ENCODE measurements at regions not wholly inside any gene's neighbourhood (a gene's known extent, or its start where the extent isn't known, plus 50 kb on each side); places are given as distances from the start of the nearest gene placed in this dataset.
A peak's percentile ranks its signal among the peaks of the same experiment; 100 is the strongest.

DNA sequence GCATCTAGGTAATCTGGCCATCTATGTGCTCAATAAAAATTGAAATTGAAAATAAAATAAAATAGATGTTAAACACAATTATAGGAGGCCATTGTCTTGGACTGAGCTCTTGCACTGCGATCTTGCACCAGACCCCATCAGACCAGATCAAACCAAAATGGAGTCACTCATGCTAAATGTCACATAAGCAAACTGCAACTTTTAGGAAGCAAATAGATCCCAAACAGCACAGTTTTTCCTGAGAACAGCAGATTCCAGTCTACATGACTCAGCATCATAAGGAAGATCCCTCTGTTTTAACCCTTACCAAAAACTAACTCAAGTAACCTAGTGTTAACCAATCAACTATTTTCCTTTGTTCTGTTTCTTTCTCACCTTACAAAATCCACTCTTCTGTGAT lies 57.7 kb upstream of the LRP1B start:
- no peaks in the 10 kb centered on the region for H3K4me1 Mint-ChIP-seq (ENCODE audit: low read depth)
- DNase-seq (no peak), ATAC-seq (no peak)
- no peak overlapping the region for H3K27ac Mint-ChIP-seq
- H3K9me3 Mint-ChIP-seq, result peaks cover 2% of the 10 kb centered on the region
- intact Hi-C loops (cut with micrococcal nuclease), result no loop called here
- CTCF ChIA-PET, result no interaction called here
- no peak overlapping the region for H3K4me3 Mint-ChIP-seq
- TF ChIP-seq, protein P1, sequence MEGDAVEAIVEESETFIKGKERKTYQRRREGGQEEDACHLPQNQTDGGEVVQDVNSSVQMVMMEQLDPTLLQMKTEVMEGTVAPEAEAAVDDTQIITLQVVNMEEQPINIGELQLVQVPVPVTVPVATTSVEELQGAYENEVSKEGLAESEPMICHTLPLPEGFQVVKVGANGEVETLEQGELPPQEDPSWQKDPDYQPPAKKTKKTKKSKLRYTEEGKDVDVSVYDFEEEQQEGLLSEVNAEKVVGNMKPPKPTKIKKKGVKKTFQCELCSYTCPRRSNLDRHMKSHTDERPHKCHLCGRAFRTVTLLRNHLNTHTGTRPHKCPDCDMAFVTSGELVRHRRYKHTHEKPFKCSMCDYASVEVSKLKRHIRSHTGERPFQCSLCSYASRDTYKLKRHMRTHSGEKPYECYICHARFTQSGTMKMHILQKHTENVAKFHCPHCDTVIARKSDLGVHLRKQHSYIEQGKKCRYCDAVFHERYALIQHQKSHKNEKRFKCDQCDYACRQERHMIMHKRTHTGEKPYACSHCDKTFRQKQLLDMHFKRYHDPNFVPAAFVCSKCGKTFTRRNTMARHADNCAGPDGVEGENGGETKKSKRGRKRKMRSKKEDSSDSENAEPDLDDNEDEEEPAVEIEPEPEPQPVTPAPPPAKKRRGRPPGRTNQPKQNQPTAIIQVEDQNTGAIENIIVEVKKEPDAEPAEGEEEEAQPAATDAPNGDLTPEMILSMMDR (IDR thresholded peaks at IDR 0.05), result no peak
- POLR2A ChIA-PET, result no interaction called here
- H3K27me3 Mint-ChIP-seq, result no peaks in the 10 kb centered on the region
- no peaks in the 10 kb centered on the region for H3K36me3 Mint-ChIP-seq (ENCODE audit: low read depth)

DNA sequence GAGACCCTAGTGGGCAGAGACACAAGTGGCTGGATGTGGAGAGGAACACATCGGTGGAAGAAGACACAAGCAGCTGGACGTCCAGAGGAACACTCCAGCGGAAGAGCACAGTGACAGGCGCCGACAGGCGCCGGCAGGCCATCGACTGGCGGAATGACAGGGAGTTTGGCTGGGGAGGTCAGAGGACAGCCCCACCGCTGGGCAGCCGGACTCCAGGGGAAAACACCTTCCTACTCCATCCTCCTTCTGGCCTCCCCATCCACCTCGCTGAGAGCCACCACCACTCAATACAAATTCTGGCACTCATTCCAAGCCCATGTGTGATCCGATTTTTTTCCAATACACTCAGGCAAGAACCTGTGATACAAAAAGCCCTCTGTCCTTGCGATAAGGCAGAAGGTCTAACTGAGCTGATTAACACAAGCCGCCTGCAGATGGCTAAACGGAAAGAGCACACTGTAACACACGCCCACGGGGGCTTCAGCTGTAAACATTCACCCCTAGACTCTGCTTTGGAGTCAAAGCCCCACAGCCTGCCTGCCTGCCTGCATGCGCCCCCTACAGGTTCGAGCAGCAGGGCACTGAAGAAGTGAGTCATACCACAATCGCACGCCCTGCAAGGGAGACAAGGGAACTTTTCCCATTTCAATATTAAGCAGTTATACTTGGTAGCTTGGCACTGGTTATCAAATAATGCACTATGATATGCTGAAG lies 50.2 kb upstream of the LRP1B start:
- H3K27me3 Mint-ChIP-seq, result no peaks in the 10 kb centered on the region
- intact Hi-C loops (cut with micrococcal nuclease), result no loop called here
- H3K4me1 Mint-ChIP-seq (ENCODE audit: low read depth), result no peaks in the 10 kb centered on the region
- no peak for ATAC-seq
- peak; percentile 3 for DNase-seq
- TF ChIP-seq, protein P1 (IDR thresholded peaks at IDR 0.05), result no peak
- H3K4me3 Mint-ChIP-seq, result no peak overlapping the region
- CTCF ChIA-PET, result no interaction called here
- H3K27ac Mint-ChIP-seq, result no peak overlapping the region
- H3K36me3 Mint-ChIP-seq (ENCODE audit: low read depth), result no peaks in the 10 kb centered on the region
- peaks cover 2% of the 10 kb centered on the region for H3K9me3 Mint-ChIP-seq
- POLR2A ChIA-PET, result no interaction called here
